A204.1 (cell line): ENCODE measurements at regions not wholly inside any gene's neighbourhood (a gene's known extent, or its start where the extent isn't known, plus 50 kb on each side); places are given as distances from the start of the nearest gene placed in this dataset.

Experiments used
- FAIRE-seq: peaks from 2 replicates; lab custom pipeline; 2012; peaks lifted over from hg19 to GRCh38; lab: Jason Lieb, UNC

- FAIRE-seq = no peak
These were observed 434.6 kb downstream of the ADAMTS20 start for GRCh38 chr12:43117226-43117930.

- FAIRE-seq = no peak
These were observed 436.4 kb downstream of the ADAMTS20 start for GRCh38 chr12:43115441-43116160.

GRCh38 chr12:43114316-43114715, 437.7 kb downstream of the ADAMTS20 start:
- no peak for FAIRE-seq

GRCh38 chr12:43113616-43114015, 438.4 kb downstream of the ADAMTS20 start:
- no peak for FAIRE-seq

GRCh38 chr12:43113135-43113534, 438.9 kb downstream of the ADAMTS20 start:
- FAIRE-seq = no peak

GRCh38 chr12:43112101-43112920, 439.7 kb downstream of the ADAMTS20 start:
- no peak for FAIRE-seq

- no peak for FAIRE-seq
These were observed 440.4 kb downstream of the ADAMTS20 start for GRCh38 chr12:43111608-43112007.

GRCh38 chr12:43109631-43110345, 442.2 kb downstream of the ADAMTS20 start:
- no peak for FAIRE-seq

GRCh38 chr12:43108656-43109055, 443.3 kb downstream of the ADAMTS20 start:
- no peak for FAIRE-seq

- no peak for FAIRE-seq
These were observed 444.8 kb downstream of the ADAMTS20 start for GRCh38 chr12:43107026-43107775.

GRCh38 chr12:43106355-43106754, 445.6 kb downstream of the ADAMTS20 start:
- no peak for FAIRE-seq

GRCh38 chr12:43105426-43105981, 446.5 kb downstream of the ADAMTS20 start:
- FAIRE-seq = no peak

- no peak for FAIRE-seq
These were observed 447.5 kb downstream of the ADAMTS20 start for GRCh38 chr12:43104494-43104893.

GRCh38 chr12:43103866-43104265, 448.1 kb downstream of the ADAMTS20 start:
- FAIRE-seq = no peak

GRCh38 chr12:43102546-43103264, 449.3 kb downstream of the ADAMTS20 start:
- FAIRE-seq = no peak

GRCh38 chr12:43100231-43100630, 451.8 kb downstream of the ADAMTS20 start:
- FAIRE-seq = no peak

- no peak for FAIRE-seq
These were observed 452.3 kb downstream of the ADAMTS20 start for GRCh38 chr12:43099691-43100163.

GRCh38 chr12:43098766-43099550, 453.0 kb downstream of the ADAMTS20 start:
- FAIRE-seq = no peak

- no peak for FAIRE-seq
These were observed 453.9 kb downstream of the ADAMTS20 start for GRCh38 chr12:43098071-43098470.

- no peak for FAIRE-seq
These were observed 454.5 kb downstream of the ADAMTS20 start for GRCh38 chr12:43097471-43097870.
